RWPE1 (cell line): ENCODE measurements at regions not wholly inside any gene's neighbourhood (a gene's known extent, or its start where the extent isn't known, plus 50 kb on each side); places are given as distances from the start of the nearest gene placed in this dataset.

Experiments
- CTCF ChIA-PET: fragments of 350-600 bp; sonication (Branson Sonifier 250); formaldehyde crosslinking; extraction: SDS; loops from one replicate; lab custom pipeline; 2021; lab: Yijun Ruan, JAX
- POLR2A ChIA-PET: fragments of 400-600 bp; formaldehyde crosslinking; extraction: SDS; loops from one replicate; lab custom pipeline; 2020; ENCODE audit warnings: antibody characterized with exemption; ENCODE audit not compliant: low non-redundant PET; lab: Yijun Ruan, JAX
- DNase-seq: peaks from one replicate; pipeline ENCODE4 v3.0.0; 2012; ENCODE audit warnings: low spot score
- H3K27ac ChIP-seq: fragments of 450-650 bp; 2 replicates; pipeline ENCODE4 v1.5.1; 2017
- CTCF ChIP-seq: fragments of 450-650 bp; conservative IDR thresholded peaks from 2 replicates; pipeline ENCODE4 v1.5.1; 2017; ENCODE audit warnings: low read depth, mild to moderate bottlenecking

- TF ChIP-seq CTCF = no peak
- no peak for DNase-seq
- CTCF ChIA-PET = interaction anchor here (0.6 kb wide), 1 partner anchor 162 kb away, joined by 3 read pairs; no protein-coding TSS in a partner anchor
- POLR2A ChIA-PET = no interaction called here
- no peak overlapping the region for H3K27ac ChIP-seq
These were observed 716.1 kb upstream of the LMO3 start for GRCh38 chr12:17322090-17322489.

- ChIA-PET CTCF (interaction anchor here (0.8 kb wide), 1 partner anchor 28 kb away, joined by 3 read pairs; no protein-coding TSS in a partner anchor), POLR2A (no interaction called here)
- TF ChIP-seq CTCF = no peak
- DNase-seq = peak; percentile 36
- H3K27ac ChIP-seq = no peak overlapping the region
These were observed 698.8 kb upstream of the LMO3 start for GRCh38 chr12:17304503-17305347.

GRCh38 chr12:17302001-17302400 lies 696.0 kb upstream of the LMO3 start:
- CTCF ChIA-PET = no interaction called here
- H3K27ac ChIP-seq = no peak overlapping the region
- no peak for DNase-seq
- POLR2A ChIA-PET = no interaction called here
- TF ChIP-seq CTCF = no peak

- H3K27ac ChIP-seq = no peak overlapping the region
- no peak for TF ChIP-seq CTCF
- DNase-seq = no peak
- CTCF ChIA-PET = no interaction called here
- POLR2A ChIA-PET = no interaction called here
These were observed 695.6 kb upstream of the LMO3 start for GRCh38 chr12:17301544-17301943.

- no peak overlapping the region for H3K27ac ChIP-seq
- ChIA-PET POLR2A (no interaction called here), CTCF (no interaction called here)
- TF ChIP-seq CTCF = no peak
- DNase-seq = no peak
These were observed 690.9 kb upstream of the LMO3 start for GRCh38 chr12:17296882-17297281.

GRCh38 chr12:17286874-17287273 lies 680.9 kb upstream of the LMO3 start:
- POLR2A ChIA-PET = no interaction called here
- TF ChIP-seq CTCF = no peak
- no peak for DNase-seq
- CTCF ChIA-PET = no interaction called here
- H3K27ac ChIP-seq = no peak overlapping the region
